GM23338 (cell line): ENCODE measurements at regions not wholly inside any gene's neighbourhood (a gene's known extent, or its start where the extent isn't known, plus 50 kb on each side); places are given as distances from the start of the nearest gene placed in this dataset.

ENCODE experiments used
- ATAC-seq: fragments of 200-7000 bp; cut with Tn5 transposase; 3 replicates; pipeline ENCODE4 v1.9.1; 2020
- DNase-seq: peaks from one replicate; pipeline ENCODE4 v3.0.0-alpha.2; 2015; ENCODE audit warnings: low spot score
- H2AFZ ChIP-seq: fragments of 200-600 bp; sonication (generic); 2 replicates; pipeline ENCODE4 v1.8.0; 2016; ENCODE audit warnings: antibody characterized with exemption, mild to moderate bottlenecking, moderate library complexity
- H3F3A ChIP-seq: fragments of 200-600 bp; sonication (generic); replicated peaks from 2 replicates; pipeline ENCODE4 v1.8.0; 2017; ENCODE audit warnings: antibody characterized with exemption, mixed run types, low read depth
- H3K27ac ChIP-seq: fragments of 200-600 bp; sonication (generic); 2 replicates; pipeline ENCODE4 v1.6.1; 2016; ENCODE audit warnings: low read depth
- H3K27me3 ChIP-seq: fragments of 200-600 bp; sonication (generic); 2 replicates; pipeline ENCODE4 v1.8.0; 2016; ENCODE audit warnings: mild to moderate bottlenecking, mixed run types, moderate library complexity; ENCODE audit not compliant: insufficient read depth
- H3K36me3 ChIP-seq: fragments of 200-600 bp; sonication (generic); 2 replicates; pipeline ENCODE4 v1.8.0; 2016; ENCODE audit warnings: mild to moderate bottlenecking; ENCODE audit not compliant: insufficient read depth
- H3K4me1 ChIP-seq: fragments of 200-600 bp; sonication (generic); 2 replicates; pipeline ENCODE4 v1.8.0; 2016; ENCODE audit warnings: mild to moderate bottlenecking, moderate library complexity; ENCODE audit not compliant: insufficient read depth
- H3K4me2 ChIP-seq: fragments of 200-600 bp; sonication (generic); 2 replicates; pipeline ENCODE4 v1.7.1; 2017; ENCODE audit warnings: mixed run types
- H3K4me3 ChIP-seq: fragments of 200-600 bp; sonication (generic); 2 replicates; pipeline ENCODE4 v1.6.1; 2016; ENCODE audit warnings: mixed run types
- H3K79me2 ChIP-seq: fragments of 200-600 bp; sonication (generic); replicated peaks from 2 replicates; pipeline ENCODE4 v1.8.0; 2017; ENCODE audit warnings: mild to moderate bottlenecking; ENCODE audit not compliant: insufficient read depth
- H3K9me2 ChIP-seq: fragments of 200-600 bp; sonication (generic); 2 replicates; pipeline ENCODE4 v1.8.0; 2017; ENCODE audit not compliant: insufficient read depth
- H4K20me1 ChIP-seq: fragments of 200-600 bp; sonication (generic); replicated peaks from 2 replicates; pipeline ENCODE4 v1.8.0; 2017; ENCODE audit warnings: mild to moderate bottlenecking; ENCODE audit not compliant: insufficient read depth
- H3K27ac Mint-ChIP-seq: 2 replicates; pipeline ENCODE4 v1.8.0; 2020; ENCODE audit warnings: inconsistent platforms, mild to moderate bottlenecking, moderate library complexity, mixed read lengths
- H3K27me3 Mint-ChIP-seq: 3 replicates; pipeline ENCODE4 v1.8.0; 2022; ENCODE audit warnings: low read depth, mild to moderate bottlenecking, moderate library complexity, mixed read lengths, inconsistent platforms; ENCODE audit not compliant: insufficient read depth, poor library complexity
- H3K36me3 Mint-ChIP-seq: 3 replicates; pipeline ENCODE4 v1.8.0; 2021; ENCODE audit warnings: low read depth, mild to moderate bottlenecking, inconsistent platforms, moderate library complexity, mixed read lengths
- H3K4me1 Mint-ChIP-seq: 3 replicates; pipeline ENCODE4 v1.8.0; 2020; ENCODE audit warnings: mild to moderate bottlenecking, inconsistent platforms, mixed read lengths
- H3K4me3 Mint-ChIP-seq: 3 replicates; pipeline ENCODE4 v1.8.0; 2021; ENCODE audit warnings: moderate library complexity, mild to moderate bottlenecking, inconsistent platforms, mixed read lengths
- H3K9me3 Mint-ChIP-seq: 3 replicates; pipeline ENCODE4 v1.8.0; 2020; ENCODE audit warnings: moderate library complexity, mild to moderate bottlenecking, inconsistent platforms, mixed read lengths
- CREB1 ChIP-seq: fragments of 250-450 bp; sonication (Bioruptor Pico); IDR thresholded peaks from 2 replicates; pipeline ENCODE4 v1.5.0; 2020; ENCODE audit warnings: low read depth, mild to moderate bottlenecking, moderate library complexity
- EZH2 ChIP-seq: fragments of 200-600 bp; sonication (generic); IDR thresholded peaks from one replicate; pipeline ENCODE4 v1.8.0; 2017; ENCODE audit warnings: antibody characterized with exemption, mild to moderate bottlenecking, low read depth; ENCODE audit not compliant: unreplicated experiment
- EZH2phosphoT487 ChIP-seq: fragments of 200-600 bp; sonication (generic); IDR thresholded peaks from one replicate; pipeline ENCODE4 v1.8.1; 2018; ENCODE audit warnings: antibody characterized with exemption; ENCODE audit not compliant: unreplicated experiment
- NANOG ChIP-seq: IDR thresholded peaks from 2 replicates; pipeline ENCODE4 v1.6.1; 2016; ENCODE audit warnings: antibody characterized with exemption, borderline replicate concordance
- POLR2AphosphoS5 ChIP-seq: IDR thresholded peaks from 2 replicates; pipeline ENCODE4 v1.6.1; 2016; ENCODE audit warnings: antibody characterized with exemption, low read depth
- STAT1 ChIP-seq: IDR thresholded peaks from one replicate; pipeline ENCODE4 v1.6.1; 2016; ENCODE audit warnings: antibody characterized with exemption; ENCODE audit not compliant: unreplicated experiment
- ZNF114 ChIP-seq: fragments of 250-450 bp; sonication (Bioruptor Pico); IDR thresholded peaks from 2 replicates; pipeline ENCODE4 v1.5.0; 2020; ENCODE audit warnings: mild to moderate bottlenecking, moderate library complexity
- ZNF331 ChIP-seq: fragments of 250-450 bp; sonication (Bioruptor Pico); IDR thresholded peaks from 2 replicates; pipeline ENCODE4 v1.5.0; 2020; ENCODE audit warnings: low read depth, mild to moderate bottlenecking, moderate library complexity
- TF ChIP-seq, protein P1 (sequence below): IDR thresholded peaks from 2 replicates; pipeline ENCODE4 v1.6.1; 2016; ENCODE audit warnings: antibody characterized with exemption
- TF ChIP-seq, protein P2 (sequence below): fragments of 250-450 bp; sonication (Bioruptor Pico); IDR thresholded peaks from 2 replicates; pipeline ENCODE4 v1.5.0; 2020; ENCODE audit warnings: mild to moderate bottlenecking, moderate library complexity

DNA sequence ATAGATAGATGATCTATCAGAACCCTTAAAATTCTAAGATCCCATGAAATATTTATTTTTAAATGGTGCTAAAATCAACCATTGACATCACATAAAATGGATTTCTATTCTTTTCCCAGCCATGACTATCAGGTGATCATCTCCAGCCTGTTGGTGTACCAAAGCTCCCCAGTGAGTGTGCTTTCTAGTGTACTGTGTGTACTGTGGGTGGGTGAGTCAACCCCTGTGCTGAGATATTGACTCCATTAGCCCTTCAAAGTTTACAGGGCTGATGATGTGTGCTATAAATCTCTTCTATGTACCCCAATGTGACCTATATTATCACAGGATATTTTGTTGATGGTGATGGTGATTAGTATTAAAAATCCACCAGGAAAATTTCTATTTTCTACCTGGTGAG, 344.6 kb downstream of the MMUT start:
- Histone ChIP-seq H3K27me3 (no peaks in the 10 kb centered on the region), H3F3A (no peaks in the 10 kb centered on the region), H2AFZ (no peak overlapping the region), H3K27ac (no peak overlapping the region), H3K36me3 (no peaks in the 10 kb centered on the region), H3K79me2 (no peaks in the 10 kb centered on the region), H3K4me2 (no peak overlapping the region), H4K20me1 (no peaks in the 10 kb centered on the region), H3K4me3 (no peak overlapping the region), H3K4me1 (0 out of 2 replicates have a peak, but pooled peaks cover 8% of the 10 kb centered on the region), H3K9me2 (no peaks in the 10 kb centered on the region)
- H3K27me3 Mint-ChIP-seq, result peaks cover 2% of the 10 kb centered on the region
- ATAC-seq (no peak), DNase-seq (no peak)
- H3K27ac Mint-ChIP-seq, result no peak overlapping the region
- H3K36me3 Mint-ChIP-seq, result no peaks in the 10 kb centered on the region
- no peaks in the 10 kb centered on the region for H3K9me3 Mint-ChIP-seq
- no peak overlapping the region for H3K4me3 Mint-ChIP-seq
- no peak for TF ChIP-seq NANOG
- TF ChIP-seq ZNF331 (CRISPR knock-in tag), result no peak
- no peak for TF ChIP-seq EZH2phosphoT487
- TF ChIP-seq STAT1, result no peak
- no peak for TF ChIP-seq EZH2
- TF ChIP-seq, protein P1, sequence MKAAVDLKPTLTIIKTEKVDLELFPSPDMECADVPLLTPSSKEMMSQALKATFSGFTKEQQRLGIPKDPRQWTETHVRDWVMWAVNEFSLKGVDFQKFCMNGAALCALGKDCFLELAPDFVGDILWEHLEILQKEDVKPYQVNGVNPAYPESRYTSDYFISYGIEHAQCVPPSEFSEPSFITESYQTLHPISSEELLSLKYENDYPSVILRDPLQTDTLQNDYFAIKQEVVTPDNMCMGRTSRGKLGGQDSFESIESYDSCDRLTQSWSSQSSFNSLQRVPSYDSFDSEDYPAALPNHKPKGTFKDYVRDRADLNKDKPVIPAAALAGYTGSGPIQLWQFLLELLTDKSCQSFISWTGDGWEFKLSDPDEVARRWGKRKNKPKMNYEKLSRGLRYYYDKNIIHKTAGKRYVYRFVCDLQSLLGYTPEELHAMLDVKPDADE, result no peak
- H3K4me1 Mint-ChIP-seq, result peaks cover 9% of the 10 kb centered on the region; the same call in 2 of the 3 replicates

DNA sequence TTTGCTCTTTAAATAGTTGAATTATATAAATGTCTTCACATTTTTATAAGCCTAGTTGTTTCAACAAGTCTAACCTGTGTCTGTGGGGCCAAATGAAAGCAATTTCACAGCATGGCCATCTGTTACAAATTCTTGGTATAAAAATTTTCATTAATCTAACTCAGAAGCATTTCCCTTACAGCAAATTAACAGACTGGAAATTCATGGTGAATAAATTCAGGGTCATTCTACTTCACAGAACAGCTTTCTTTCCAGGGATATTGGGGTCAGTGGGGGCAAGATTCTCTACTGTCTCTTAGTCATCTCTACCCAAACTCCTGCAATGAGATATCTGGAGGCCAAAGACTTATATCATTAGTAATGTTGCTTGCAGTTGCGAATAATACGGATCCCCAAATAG, 352.1 kb downstream of the MMUT start:
- Histone ChIP-seq H3K4me1 (no peaks in the 10 kb centered on the region), H3K27me3 (no peaks in the 10 kb centered on the region), H3K4me3 (no peak overlapping the region), H4K20me1 (no peaks in the 10 kb centered on the region), H2AFZ (no peak overlapping the region), H3K4me2 (no peak overlapping the region), H3K27ac (no peak overlapping the region), H3F3A (no peaks in the 10 kb centered on the region), H3K9me2 (no peaks in the 10 kb centered on the region), H3K79me2 (no peaks in the 10 kb centered on the region), H3K36me3 (no peaks in the 10 kb centered on the region)
- Mint-ChIP-seq H3K36me3 (no peaks in the 10 kb centered on the region), H3K9me3 (no peaks in the 10 kb centered on the region), H3K4me1 (peaks cover 2% of the 10 kb centered on the region; the same call in 1 of the 3 replicates), H3K4me3 (no peak overlapping the region), H3K27ac (no peak overlapping the region), H3K27me3 (peaks cover 2% of the 10 kb centered on the region)
- ATAC-seq (no peak), DNase-seq (no peak)
- TF ChIP-seq STAT1 (no peak), ZNF114 (CRISPR knock-in tag) (no peak), CREB1 (CRISPR knock-in tag) (no peak), ZNF331 (CRISPR knock-in tag) (no peak), NANOG (no peak), POLR2AphosphoS5 (no peak), EZH2phosphoT487 (no peak), EZH2 (no peak)
- TF ChIP-seq, protein P1, result no peak
- TF ChIP-seq, protein P2, sequence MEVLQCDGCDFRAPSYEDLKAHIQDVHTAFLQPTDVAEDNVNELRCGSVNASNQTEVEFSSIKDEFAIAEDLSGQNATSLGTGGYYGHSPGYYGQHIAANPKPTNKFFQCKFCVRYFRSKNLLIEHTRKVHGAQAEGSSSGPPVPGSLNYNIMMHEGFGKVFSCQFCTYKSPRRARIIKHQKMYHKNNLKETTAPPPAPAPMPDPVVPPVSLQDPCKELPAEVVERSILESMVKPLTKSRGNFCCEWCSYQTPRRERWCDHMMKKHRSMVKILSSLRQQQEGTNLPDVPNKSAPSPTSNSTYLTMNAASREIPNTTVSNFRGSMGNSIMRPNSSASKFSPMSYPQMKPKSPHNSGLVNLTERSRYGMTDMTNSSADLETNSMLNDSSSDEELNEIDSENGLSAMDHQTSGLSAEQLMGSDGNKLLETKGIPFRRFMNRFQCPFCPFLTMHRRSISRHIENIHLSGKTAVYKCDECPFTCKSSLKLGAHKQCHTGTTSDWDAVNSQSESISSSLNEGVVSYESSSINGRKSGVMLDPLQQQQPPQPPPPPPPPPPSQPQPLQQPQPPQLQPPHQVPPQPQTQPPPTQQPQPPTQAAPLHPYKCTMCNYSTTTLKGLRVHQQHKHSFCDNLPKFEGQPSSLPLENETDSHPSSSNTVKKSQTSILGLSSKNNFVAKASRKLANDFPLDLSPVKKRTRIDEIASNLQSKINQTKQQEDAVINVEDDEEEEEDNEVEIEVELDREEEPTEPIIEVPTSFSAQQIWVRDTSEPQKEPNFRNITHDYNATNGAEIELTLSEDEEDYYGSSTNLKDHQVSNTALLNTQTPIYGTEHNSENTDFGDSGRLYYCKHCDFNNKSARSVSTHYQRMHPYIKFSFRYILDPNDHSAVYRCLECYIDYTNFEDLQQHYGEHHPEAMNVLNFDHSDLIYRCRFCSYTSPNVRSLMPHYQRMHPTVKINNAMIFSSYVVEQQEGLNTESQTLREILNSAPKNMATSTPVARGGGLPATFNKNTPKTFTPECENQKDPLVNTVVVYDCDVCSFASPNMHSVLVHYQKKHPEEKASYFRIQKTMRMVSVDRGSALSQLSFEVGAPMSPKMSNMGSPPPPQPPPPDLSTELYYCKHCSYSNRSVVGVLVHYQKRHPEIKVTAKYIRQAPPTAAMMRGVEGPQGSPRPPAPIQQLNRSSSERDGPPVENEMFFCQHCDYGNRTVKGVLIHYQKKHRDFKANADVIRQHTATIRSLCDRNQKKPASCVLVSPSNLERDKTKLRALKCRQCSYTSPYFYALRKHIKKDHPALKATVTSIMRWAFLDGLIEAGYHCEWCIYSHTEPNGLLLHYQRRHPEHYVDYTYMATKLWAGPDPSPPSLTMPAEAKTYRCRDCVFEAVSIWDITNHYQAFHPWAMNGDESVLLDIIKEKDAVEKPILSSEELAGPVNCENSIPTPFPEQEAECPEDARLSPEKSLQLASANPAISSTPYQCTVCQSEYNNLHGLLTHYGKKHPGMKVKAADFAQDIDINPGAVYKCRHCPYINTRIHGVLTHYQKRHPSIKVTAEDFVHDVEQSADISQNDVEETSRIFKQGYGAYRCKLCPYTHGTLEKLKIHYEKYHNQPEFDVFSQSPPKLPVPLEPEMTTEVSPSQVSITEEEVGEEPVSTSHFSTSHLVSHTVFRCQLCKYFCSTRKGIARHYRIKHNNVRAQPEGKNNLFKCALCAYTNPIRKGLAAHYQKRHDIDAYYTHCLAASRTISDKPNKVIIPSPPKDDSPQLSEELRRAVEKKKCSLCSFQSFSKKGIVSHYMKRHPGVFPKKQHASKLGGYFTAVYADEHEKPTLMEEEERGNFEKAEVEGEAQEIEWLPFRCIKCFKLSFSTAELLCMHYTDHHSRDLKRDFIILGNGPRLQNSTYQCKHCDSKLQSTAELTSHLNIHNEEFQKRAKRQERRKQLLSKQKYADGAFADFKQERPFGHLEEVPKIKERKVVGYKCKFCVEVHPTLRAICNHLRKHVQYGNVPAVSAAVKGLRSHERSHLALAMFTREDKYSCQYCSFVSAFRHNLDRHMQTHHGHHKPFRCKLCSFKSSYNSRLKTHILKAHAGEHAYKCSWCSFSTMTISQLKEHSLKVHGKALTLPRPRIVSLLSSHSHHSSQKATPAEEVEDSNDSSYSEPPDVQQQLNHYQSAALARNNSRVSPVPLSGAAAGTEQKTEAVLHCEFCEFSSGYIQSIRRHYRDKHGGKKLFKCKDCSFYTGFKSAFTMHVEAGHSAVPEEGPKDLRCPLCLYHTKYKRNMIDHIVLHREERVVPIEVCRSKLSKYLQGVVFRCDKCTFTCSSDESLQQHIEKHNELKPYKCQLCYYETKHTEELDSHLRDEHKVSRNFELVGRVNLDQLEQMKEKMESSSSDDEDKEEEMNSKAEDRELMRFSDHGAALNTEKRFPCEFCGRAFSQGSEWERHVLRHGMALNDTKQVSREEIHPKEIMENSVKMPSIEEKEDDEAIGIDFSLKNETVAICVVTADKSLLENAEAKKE, result no peak
